K562 (cell line): ENCODE measurements at regions not wholly inside any gene's neighbourhood (a gene's known extent, or its start where the extent isn't known, plus 50 kb on each side); places are given as distances from the start of the nearest gene placed in this dataset.

Experiments
- ATAC-seq: fragments of 200-7000 bp; cut with Tn5 transposase; 3 replicates; pipeline ENCODE4 v1.9.1; 2020; ENCODE audit warnings: moderate library complexity
- BruUV-seq: library from RNA; stranded (reverse); fragments of 400-500 nt; replicated peaks from 2 replicates; lab custom pipeline; 2021; lab: Mats Ljungman, UMichigan
- CTCF ChIA-PET: fragments of 300-600 bp; formaldehyde crosslinking; extraction: SDS; loops from one replicate; lab custom pipeline; 2021; ENCODE audit warnings: low intra/inter-chr PET ratio; lab: Yijun Ruan, JAX
- POLR2A ChIA-PET: fragments of 300-600, 350-650 bp; sonication (Branson Sonifier 250); formaldehyde crosslinking; extraction: SDS; loops from one replicate; lab custom pipeline; 2021; ENCODE audit warnings: antibody characterized with exemption, inconsistent platforms; lab: Yijun Ruan, JAX
- DNase-seq, 4 experiments: peaks; one replicate each; pipeline versions ENCODE4 v3.0.0 to v3.0.0-alpha.2; 2011 to 2018; ENCODE audit warnings: low spot score in 3 of 4, mixed read lengths in 3 of 4; ENCODE audit errors: extremely low read depth in 1 of 4
- FAIRE-seq: peaks from 2 replicates; lab custom pipeline; 2011; peaks lifted over from hg19 to GRCh38; lab: Jason Lieb, UNC
- H2AFZ ChIP-seq: 2 replicates; pipeline ENCODE4 v1.6.0; 2011; ENCODE audit warnings: low read depth, low read length, control low read depth, inconsistent platforms
- H3K27ac ChIP-seq: fragments of 200-600 bp; 3 replicates; pipeline ENCODE4 v1.8.0; 2011; ENCODE audit warnings: low read depth, mild to moderate bottlenecking, control low read depth, inconsistent platforms, low read length, moderate library complexity, mixed read lengths; ENCODE audit errors: extremely low read depth
- H3K27me3 ChIP-seq, 2 experiments: fragments of 300-600 bp in 1 of 2; 2 replicates in 1 of 2; 3 replicates in 1 of 2; pipeline versions ENCODE4 v1.6.0 to v1.8.0; 2011; ENCODE audit warnings: inconsistent platforms in 2 of 2, low read length in 2 of 2, mild to moderate bottlenecking in 1 of 2, mixed read lengths in 1 of 2, moderate library complexity in 1 of 2; ENCODE audit not compliant: control insufficient read depth in 2 of 2, insufficient read depth in 2 of 2
- H3K36me3 ChIP-seq: fragments of 300-600 bp; 3 replicates; pipeline ENCODE4 v1.8.0; 2011; ENCODE audit warnings: mild to moderate bottlenecking, low read length, inconsistent platforms; ENCODE audit not compliant: control insufficient read depth, insufficient read depth
- H3K4me1 ChIP-seq, 2 experiments: fragments of 200-600 bp in 1 of 2; replicated peaks in 1 of 2; 2 replicates in 1 of 2; 3 replicates in 1 of 2; pipeline versions ENCODE4 v1.5.1 to v1.8.0; 2011; ENCODE audit warnings: inconsistent platforms in 2 of 2, low read length in 2 of 2, mild to moderate bottlenecking in 1 of 2, mixed read lengths in 1 of 2, moderate library complexity in 1 of 2; ENCODE audit not compliant: control insufficient read depth in 2 of 2, insufficient read depth in 2 of 2
- H3K4me2 ChIP-seq: 2 replicates; pipeline ENCODE4 v1.6.1; 2011; ENCODE audit warnings: low read length, control low read depth, inconsistent platforms, mixed read lengths; ENCODE audit not compliant: insufficient read depth
- H3K4me3 ChIP-seq: fragments of 200-600 bp; sonication (generic), shearing (Covaris generic); 2 replicates; pipeline ENCODE4 v1.5.1; 2016; ENCODE audit warnings: control low read depth, inconsistent platforms
- H3K79me2 ChIP-seq: fragments of 200-600 bp; 3 replicates; pipeline ENCODE4 v1.8.0; 2011; ENCODE audit warnings: low read length, inconsistent platforms; ENCODE audit not compliant: control insufficient read depth, insufficient read depth
- H3K9ac ChIP-seq, 2 experiments: 2 replicates each; pipeline versions ENCODE4 v1.6.0 to v1.6.1; 2011; ENCODE audit warnings: low read depth in 2 of 2, low read length in 2 of 2, control low read depth in 1 of 2, inconsistent platforms in 1 of 2, mild to moderate bottlenecking in 1 of 2, mixed read lengths in 1 of 2; ENCODE audit not compliant: insufficient read depth in 1 of 2
- H3K9me1 ChIP-seq: one replicate; pipeline ENCODE4 v1.6.0; 2011; ENCODE audit warnings: inconsistent platforms, mild to moderate bottlenecking, low read length, moderate library complexity; ENCODE audit not compliant: control insufficient read depth, insufficient read depth
- H3K9me3 ChIP-seq: replicated peaks from 2 replicates; pipeline ENCODE4 v1.5.1; 2011; ENCODE audit warnings: low read depth, low read length, inconsistent platforms; ENCODE audit not compliant: control insufficient read depth, insufficient read depth
- H4K20me1 ChIP-seq: replicated peaks from 2 replicates; pipeline ENCODE4 v1.6.1; 2011; ENCODE audit warnings: low read length, inconsistent platforms, mixed read lengths; ENCODE audit not compliant: control insufficient read depth, insufficient read depth
- BCOR ChIP-seq: fragments of 450-650 bp; IDR thresholded peaks from 2 replicates; pipeline ENCODE4 v1.6.1; 2016
- CBFB ChIP-seq: sonication (generic); formaldehyde crosslinking; IDR thresholded peaks from 2 replicates; pipeline ENCODE4 v1.4.0; 2020; ENCODE audit warnings: mild to moderate bottlenecking, missing genetic modification reagents
- DPF2 ChIP-seq: fragments of 450-650 bp; IDR thresholded peaks from 2 replicates; pipeline ENCODE4 v1.6.1; 2016
- FOXA3 ChIP-seq, 2 experiments: fragments of 450-650 bp in 1 of 2; sonication (generic) in 1 of 2; formaldehyde crosslinking; IDR thresholded peaks in 1 of 2; conservative IDR thresholded peaks in 1 of 2; 2 replicates each; pipeline versions ENCODE4 v1.4.0 to v1.8.0; 2020 to 2022; ENCODE audit warnings: mild to moderate bottlenecking in 2 of 2, missing genetic modification reagents in 1 of 2
- FOXJ3 ChIP-seq: sonication (generic); formaldehyde crosslinking; IDR thresholded peaks from 2 replicates; pipeline ENCODE4 v1.4.0; 2020; ENCODE audit warnings: mild to moderate bottlenecking, missing genetic modification reagents
- JUNB ChIP-seq: fragments of 450-650 bp; formaldehyde crosslinking; conservative IDR thresholded peaks from 2 replicates; pipeline ENCODE4 v1.4.0; 2020; ENCODE audit warnings: mild to moderate bottlenecking
- LARP7 ChIP-seq: fragments of 450-650 bp; IDR thresholded peaks from 2 replicates; pipeline ENCODE4 v1.6.1; 2016
- NFXL1 ChIP-seq: fragments of 450-650 bp; formaldehyde crosslinking; IDR thresholded peaks from 2 replicates; pipeline ENCODE4 v1.4.0; 2021; ENCODE audit warnings: mild to moderate bottlenecking
- RBM15 ChIP-seq: fragments of 200-400 bp; formaldehyde crosslinking; IDR thresholded peaks from 2 replicates; pipeline ENCODE4 v1.6.1; 2018; ENCODE audit warnings: mild to moderate bottlenecking, low read length, moderate library complexity; ENCODE audit not compliant: insufficient read depth
- SMAD3 ChIP-seq: fragments of 450-650 bp; formaldehyde crosslinking; conservative IDR thresholded peaks from 2 replicates; pipeline ENCODE4 v1.4.0; 2020; ENCODE audit warnings: mild to moderate bottlenecking
- SP1 ChIP-seq: sonication (generic); formaldehyde crosslinking; IDR thresholded peaks from 2 replicates; pipeline ENCODE4 v1.8.1; 2022; ENCODE audit warnings: mild to moderate bottlenecking, missing genetic modification reagents
- ZBTB7A ChIP-seq: IDR thresholded peaks from 2 replicates; pipeline ENCODE4 v1.6.1; 2011; ENCODE audit warnings: low read depth, mild to moderate bottlenecking, low read length, moderate library complexity, borderline replicate concordance; ENCODE audit not compliant: control insufficient read depth
- ZNF41 ChIP-seq: fragments of 250-450 bp; sonication (Bioruptor Pico); conservative IDR thresholded peaks from 2 replicates; pipeline ENCODE4 v1.4.0; 2020; ENCODE audit warnings: mild to moderate bottlenecking
- ZNF431 ChIP-seq: sonication (generic); formaldehyde crosslinking; IDR thresholded peaks from 2 replicates; pipeline ENCODE4 v1.8.0; 2022; ENCODE audit warnings: mild to moderate bottlenecking, missing genetic modification reagents
- ZNF436 ChIP-seq: fragments of 250-450, 450-650 bp; sonication (Bioruptor Pico); formaldehyde crosslinking; IDR thresholded peaks from 2 replicates; pipeline ENCODE4 v1.7.0; 2020; ENCODE audit warnings: mild to moderate bottlenecking
- WGBS: fragments of 100-300 bp; shearing (Covaris generic); methylation state at CpG from one replicate; pipeline ENCODE4 v1.1.6; 2016; ENCODE audit warnings: low coverage, mixed read lengths; ENCODE audit not compliant: insufficient coverage; ENCODE audit errors: missing lambda C conversion rate; 5-methylcytosine and 5-hydroxymethylcytosine counted together
- in situ Hi-C: fragments of 300-500 bp; cut with MboI; formaldehyde crosslinking; loops from 4 replicates; pipeline ENCODE4 v1.15.0; 2018; ENCODE audit warnings: inconsistent platforms, mixed read lengths
- intact Hi-C: fragments of 100-400 bp; cut with micrococcal nuclease; formaldehyde crosslinking; loops from 2 replicates; pipeline ENCODE4 v1.14.2; 2022
- TF ChIP-seq, protein P1 (sequence below): fragments of 250-450 bp; sonication (Bioruptor Pico); IDR thresholded peaks from 2 replicates; pipeline ENCODE4 v1.4.0; 2020; ENCODE audit warnings: mild to moderate bottlenecking
- TF ChIP-seq, protein P2 (sequence below): sonication (generic); formaldehyde crosslinking; IDR thresholded peaks from 2 replicates; pipeline ENCODE4 v1.8.0; 2022; ENCODE audit warnings: mild to moderate bottlenecking, low read depth, missing genetic modification reagents

DNA sequence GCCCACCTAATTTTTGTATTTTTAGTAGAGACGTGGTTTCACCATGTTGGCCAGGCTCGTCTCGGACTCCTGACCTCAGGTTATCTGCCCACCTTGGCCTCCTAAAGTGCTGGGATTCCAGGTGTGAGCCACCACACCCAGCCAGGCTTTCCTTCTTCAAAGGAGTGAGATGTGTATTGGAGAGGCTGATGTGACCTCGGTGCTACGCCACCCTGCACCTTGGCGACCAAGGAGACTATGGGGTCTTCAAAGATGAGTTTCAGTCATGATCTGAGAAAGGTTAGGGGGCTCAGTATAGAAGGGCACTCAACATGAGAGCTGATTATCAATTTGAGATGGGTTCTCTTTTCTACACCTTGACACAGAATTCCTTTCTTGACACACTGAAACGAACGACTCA is 284.2 kb upstream of the WWC1 start:
- no peaks in the 10 kb centered on the region for H3K9me1 ChIP-seq
- CTCF ChIA-PET = no interaction called here

DNA sequence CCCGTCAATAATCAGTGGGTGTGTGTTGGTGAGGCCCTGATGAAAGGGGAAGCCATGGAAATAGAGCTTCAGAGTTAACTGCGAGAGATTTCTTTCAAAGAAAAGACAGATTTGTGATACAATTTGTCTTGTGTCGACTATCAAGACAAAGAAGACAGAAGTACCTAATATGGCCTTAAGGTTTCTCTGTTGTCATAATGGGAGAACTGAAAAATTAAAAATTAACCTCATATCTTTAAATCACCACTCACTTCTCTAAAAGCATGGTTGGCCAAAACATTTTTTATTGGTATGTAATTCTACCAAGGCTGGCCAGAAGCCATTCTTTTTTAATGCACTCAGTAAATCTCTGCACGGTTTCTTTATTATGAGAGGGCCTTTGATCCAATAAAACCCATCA is 282.9 kb upstream of the WWC1 start:
- Histone ChIP-seq H3K4me1 (no peaks in the 10 kb centered on the region), H3K9ac (no peak overlapping the region), H3K27ac (no peak overlapping the region), H3K9me3 (no peaks in the 10 kb centered on the region), H3K27me3 (no peaks in the 10 kb centered on the region), H3K4me2 (no peak overlapping the region), H3K9me1 (no peaks in the 10 kb centered on the region), H3K79me2 (no peaks in the 10 kb centered on the region), H3K4me3 (no peak overlapping the region)
- ATAC-seq (no peak), DNase-seq (no peak)
- intact Hi-C loops (no loop called here), in situ Hi-C loops (no loop called here)
- WGBS = 0% methylated on average over 4 of the region's 4 CpGs
- TF ChIP-seq ZBTB7A = no peak
- TF ChIP-seq, protein P1, sequence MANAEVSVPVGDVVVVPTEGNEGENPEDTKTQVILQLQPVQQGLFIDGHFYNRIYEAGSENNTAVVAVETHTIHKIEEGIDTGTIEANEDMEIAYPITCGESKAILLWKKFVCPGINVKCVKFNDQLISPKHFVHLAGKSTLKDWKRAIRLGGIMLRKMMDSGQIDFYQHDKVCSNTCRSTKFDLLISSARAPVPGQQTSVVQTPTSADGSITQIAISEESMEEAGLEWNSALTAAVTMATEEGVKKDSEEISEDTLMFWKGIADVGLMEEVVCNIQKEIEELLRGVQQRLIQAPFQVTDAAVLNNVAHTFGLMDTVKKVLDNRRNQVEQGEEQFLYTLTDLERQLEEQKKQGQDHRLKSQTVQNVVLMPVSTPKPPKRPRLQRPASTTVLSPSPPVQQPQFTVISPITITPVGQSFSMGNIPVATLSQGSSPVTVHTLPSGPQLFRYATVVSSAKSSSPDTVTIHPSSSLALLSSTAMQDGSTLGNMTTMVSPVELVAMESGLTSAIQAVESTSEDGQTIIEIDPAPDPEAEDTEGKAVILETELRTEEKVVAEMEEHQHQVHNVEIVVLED (CRISPR knock-in tag) = no peak
- TF ChIP-seq LARP7 = no peak
- TF ChIP-seq RBM15 = no peak
- no peak for TF ChIP-seq ZNF431 (CRISPR knock-in tag)
- TF ChIP-seq, protein P2, sequence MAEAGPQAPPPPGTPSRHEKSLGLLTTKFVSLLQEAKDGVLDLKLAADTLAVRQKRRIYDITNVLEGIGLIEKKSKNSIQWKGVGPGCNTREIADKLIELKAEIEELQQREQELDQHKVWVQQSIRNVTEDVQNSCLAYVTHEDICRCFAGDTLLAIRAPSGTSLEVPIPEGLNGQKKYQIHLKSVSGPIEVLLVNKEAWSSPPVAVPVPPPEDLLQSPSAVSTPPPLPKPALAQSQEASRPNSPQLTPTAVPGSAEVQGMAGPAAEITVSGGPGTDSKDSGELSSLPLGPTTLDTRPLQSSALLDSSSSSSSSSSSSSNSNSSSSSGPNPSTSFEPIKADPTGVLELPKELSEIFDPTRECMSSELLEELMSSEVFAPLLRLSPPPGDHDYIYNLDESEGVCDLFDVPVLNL (CRISPR knock-in tag) = no peak
- no peak for TF ChIP-seq FOXJ3 (CRISPR knock-in tag)
- no peak for TF ChIP-seq CBFB (CRISPR knock-in tag)
- no peak for TF ChIP-seq BCOR
- no peak for TF ChIP-seq JUNB (CRISPR knock-in tag)
- no peak for TF ChIP-seq NFXL1 (CRISPR knock-in tag)
- TF ChIP-seq, all 486 proteins: peak for 0
- FAIRE-seq = no peak
- Histone ChIP-seq H3K36me3 (no peaks in the 10 kb centered on the region), H2AFZ (no peak overlapping the region), H4K20me1 (no peaks in the 10 kb centered on the region)
- POLR2A ChIA-PET = interaction anchor here (0.9 kb wide), 1 partner anchor 90 kb away, joined by 3 read pairs; no protein-coding TSS in a partner anchor
- no TSS peak for BruUV-seq
- CTCF ChIA-PET = no interaction called here

More for the DNA sequence above, 284.2 kb upstream of the WWC1 start:
- no peak overlapping the region for H3K4me2 ChIP-seq
- H4K20me1 ChIP-seq = no peaks in the 10 kb centered on the region
- 0% methylated on average over 8 of the region's 8 CpGs for WGBS
- no peak overlapping the region for H2AFZ ChIP-seq
- H3K27ac ChIP-seq = no peak overlapping the region
- POLR2A ChIA-PET = no interaction called here
- no peaks in the 10 kb centered on the region for H3K36me3 ChIP-seq
- no peak for ATAC-seq
- FAIRE-seq = no peak
- in situ Hi-C loops = no loop called here
- H3K27me3 ChIP-seq = no peaks in the 10 kb centered on the region
- TF ChIP-seq FOXA3 (CRISPR knock-in tag; conservative IDR thresholded peaks at IDR 0.05 in 1 of 2, IDR thresholded peaks at IDR 0.05 in 1 of 2) (no peak), ZNF41 (CRISPR knock-in tag) (no peak), DPF2 (no peak), SMAD3 (CRISPR knock-in tag) (no peak), SP1 (CRISPR knock-in tag) (no peak), ZNF436 (CRISPR knock-in tag) (no peak)
- H3K4me1 ChIP-seq = no peaks in the 10 kb centered on the region
- intact Hi-C loops = no loop called here
- no peak overlapping the region for H3K9ac ChIP-seq
- no peak for DNase-seq
- H3K9me3 ChIP-seq = no peaks in the 10 kb centered on the region
- no peak overlapping the region for H3K4me3 ChIP-seq
- no peaks in the 10 kb centered on the region for H3K79me2 ChIP-seq
- BruUV-seq = no TSS peak
